Body of pancreas (tissue), 4 donors: ENCODE measurements at regions not wholly inside any gene's neighbourhood (a gene's known extent, or its start where the extent isn't known, plus 50 kb on each side); places are given as distances from the start of the nearest gene placed in this dataset.
A peak's percentile ranks its signal among the peaks of the same experiment; 100 is the strongest.

Experiments used
- ATAC-seq: fragments of 150-250 bp; one replicate; pipeline ENCODE4 v1.9.1; 2016
- DNase-seq, 4 donors: peaks; one replicate each; pipeline ENCODE4 v3.0.0-alpha.2; 2019
- H3K27ac ChIP-seq, 4 donors: fragments of 200-600 bp; sonication (generic); 1 replicate in 3 of 4; 2 replicates in 1 of 4; pipeline versions ENCODE4 v1.5.1 to v1.6.1; 2016 to 2019; ENCODE audit warnings: mild to moderate bottlenecking in 1 of 4, mixed read lengths in 1 of 4, moderate library complexity in 1 of 4
- H3K27me3 ChIP-seq, 2 donors: fragments of 200-600 bp; sonication (generic); one replicate each; pipeline ENCODE4 v1.6.0; 2016; ENCODE audit warnings: mild to moderate bottlenecking in 1 of 2
- H3K36me3 ChIP-seq, 2 donors: fragments of 200-600 bp; sonication (generic); replicated peaks in 1 of 2; 2 replicates each; pipeline ENCODE4 v1.5.1; 2016; ENCODE audit warnings: low read depth in 2 of 2; ENCODE audit not compliant: insufficient read depth in 1 of 2
- H3K4me1 ChIP-seq: fragments of 200-600 bp; sonication (generic); one replicate; pipeline ENCODE4 v1.6.0; 2016
- H3K4me3 ChIP-seq, 2 donors: fragments of 200-600 bp; sonication (generic); 1 replicate in 1 of 2; 2 replicates in 1 of 2; pipeline ENCODE4 v1.5.1; 2016 to 2019
- H3K9me3 ChIP-seq, 3 donors: fragments of 200-600 bp; sonication (generic); 1 replicate in 2 of 3; 2 replicates in 1 of 3; pipeline ENCODE4 v1.5.1; 2016
- CTCF ChIP-seq, 7 experiments: fragments of 450-650 bp in 4 of 7; fragments of 200-600 bp in 3 of 7; sonication (generic) in 3 of 7; IDR thresholded peaks; one replicate each; pipeline ENCODE4 v1.5.1; 2016 to 2019; ENCODE audit warnings: antibody characterized with exemption in 7 of 7
- POLR2A ChIP-seq, 3 donors: fragments of 450-650 bp; IDR thresholded peaks; one replicate each; pipeline ENCODE4 v1.6.1; 2016; ENCODE audit warnings: antibody characterized with exemption in 3 of 3, mild to moderate bottlenecking in 2 of 3
- WGBS, 2 donors: methylation state at CpG; one replicate each; pipeline ENCODE4 v1.1.5; 2017; 5-methylcytosine and 5-hydroxymethylcytosine counted together
- intact Hi-C: fragments of 100-400 bp; cut with DNase I; formaldehyde crosslinking; loops from one replicate; pipeline ENCODE4 v1.15.1; 2023

DNA sequence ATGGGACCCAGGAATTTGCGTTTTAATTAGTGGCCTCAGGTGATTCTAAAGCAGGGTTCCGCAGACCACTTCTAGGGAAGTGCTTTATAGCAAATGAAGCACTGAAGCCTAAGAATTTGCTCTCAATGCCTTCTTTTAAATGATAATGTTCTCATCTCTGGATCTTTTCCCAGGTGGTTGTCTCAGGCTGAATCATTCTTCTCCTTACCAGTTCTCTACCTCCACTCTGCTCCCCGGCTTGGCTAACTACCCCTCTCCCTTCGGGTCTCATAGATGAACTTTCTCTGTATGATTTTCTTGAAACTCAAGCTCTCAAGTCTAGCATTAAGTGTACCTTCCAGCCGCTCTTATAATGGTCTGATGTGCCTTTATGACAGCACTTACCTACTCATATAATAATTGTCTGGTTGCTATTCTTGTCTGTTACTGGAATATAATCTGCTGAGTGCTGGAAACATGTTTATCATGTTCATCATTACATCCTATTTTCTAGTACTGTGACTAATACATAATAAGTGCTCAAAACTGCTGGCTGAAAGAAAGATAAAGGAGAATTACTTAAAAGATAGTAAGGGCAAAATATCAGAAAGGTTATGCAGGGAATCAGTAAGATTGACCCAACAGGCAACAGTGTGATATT lies 195.9 kb upstream of the SESN3 start:
- H3K36me3 ChIP-seq, result no peaks in the 10 kb centered on the region
- intact Hi-C loops, result no loop called here
- no peaks in the 10 kb centered on the region for H3K4me1 ChIP-seq
- no peak overlapping the region for H3K27ac ChIP-seq
- DNase-seq (no peak), ATAC-seq (no peak)
- H3K9me3 ChIP-seq, result no peaks in the 10 kb centered on the region
- no peaks in the 10 kb centered on the region for H3K27me3 ChIP-seq
- no peak overlapping the region for H3K4me3 ChIP-seq
- WGBS, 2 donors, result 76 to 81% methylated on average over 5 of the region's 5 CpGs
- no peak for TF ChIP-seq CTCF (IDR thresholded peaks at IDR 0.05)
- no peak for TF ChIP-seq POLR2A (IDR thresholded peaks at IDR 0.05)

GRCh38 chr11:95419915-95420314 lies 188.9 kb upstream of the SESN3 start:
- no peak for DNase-seq
- no peaks in the 10 kb centered on the region for H3K36me3 ChIP-seq
- 69 to 71% methylated on average over 2 of the region's 2 CpGs for WGBS, 2 donors
- H3K4me1 ChIP-seq, result no peaks in the 10 kb centered on the region
- no peak for ATAC-seq
- H3K27me3 ChIP-seq, result no peaks in the 10 kb centered on the region
- no peak overlapping the region for H3K4me3 ChIP-seq
- TF ChIP-seq POLR2A (IDR thresholded peaks at IDR 0.05) (no peak), CTCF (IDR thresholded peaks at IDR 0.05) (no peak)
- no peak overlapping the region for H3K27ac ChIP-seq
- no peaks in the 10 kb centered on the region for H3K9me3 ChIP-seq
- intact Hi-C loops, result no loop called here

GRCh38 chr11:95418916-95419315 lies 187.9 kb upstream of the SESN3 start:
- intact Hi-C loops, result no loop called here
- ATAC-seq (no peak), DNase-seq (no peak)
- TF ChIP-seq CTCF (IDR thresholded peaks at IDR 0.05) (no peak), POLR2A (IDR thresholded peaks at IDR 0.05) (no peak)
- Histone ChIP-seq H3K4me3 (no peak overlapping the region), H3K36me3 (no peaks in the 10 kb centered on the region), H3K27ac (no peak overlapping the region), H3K9me3 (no peaks in the 10 kb centered on the region), H3K27me3 (no peaks in the 10 kb centered on the region), H3K4me1 (no peaks in the 10 kb centered on the region)
- 68 to 79% methylated on average over 1 of the region's 1 CpG for WGBS, 2 donors

DNA sequence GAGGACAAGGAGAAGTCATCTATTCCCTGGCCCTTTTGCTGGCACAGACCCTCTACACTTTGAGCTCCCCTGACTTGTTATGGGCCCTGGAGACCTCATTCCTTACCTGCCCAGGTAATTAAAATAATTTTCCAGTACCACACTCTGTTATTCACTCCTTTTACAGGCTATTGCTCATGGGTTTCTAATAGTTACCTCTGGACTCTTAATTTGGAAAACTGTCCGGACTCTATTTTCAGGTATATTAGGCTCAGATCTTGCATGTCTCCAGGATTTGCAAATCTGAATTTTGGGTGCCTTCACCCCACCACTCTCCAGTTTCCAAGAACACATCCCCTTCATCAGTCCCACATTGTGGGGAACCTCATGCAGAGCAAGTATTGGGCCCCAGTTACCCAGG lies 186.8 kb upstream of the SESN3 start:
- WGBS, 2 donors, result 88 to 94% methylated on average over 1 of the region's 1 CpG
- Histone ChIP-seq H3K27ac (no peak overlapping the region), H3K4me1 (no peaks in the 10 kb centered on the region), H3K4me3 (no peak overlapping the region), H3K27me3 (no peaks in the 10 kb centered on the region), H3K36me3 (no peaks in the 10 kb centered on the region), H3K9me3 (no peaks in the 10 kb centered on the region)
- TF ChIP-seq POLR2A (IDR thresholded peaks at IDR 0.05) (no peak), CTCF (IDR thresholded peaks at IDR 0.05) (no peak)
- ATAC-seq (no peak), DNase-seq (no peak)
- intact Hi-C loops, result no loop called here

- DNase-seq, result no peak
- ATAC-seq, result peak; percentile 52
- Histone ChIP-seq H3K27me3 (no peaks in the 10 kb centered on the region), H3K4me3 (no peak overlapping the region), H3K4me1 (no peaks in the 10 kb centered on the region), H3K9me3 (no peaks in the 10 kb centered on the region), H3K36me3 (no peaks in the 10 kb centered on the region), H3K27ac (no peak overlapping the region)
- 24 to 45% methylated on average over 3 of the region's 3 CpGs for WGBS, 2 donors
- intact Hi-C loops, result no loop called here
- TF ChIP-seq POLR2A (IDR thresholded peaks at IDR 0.05) (no peak), CTCF (IDR thresholded peaks at IDR 0.05) (no peak)
These were observed 184.9 kb upstream of the SESN3 start for GRCh38 chr11:95415837-95416304.
